ENCODE measurements at regions not wholly inside any gene's neighbourhood (a gene's known extent, or its start where the extent isn't known, plus 50 kb on each side); places are given as distances from the start of the nearest gene placed in this dataset.

DNA sequence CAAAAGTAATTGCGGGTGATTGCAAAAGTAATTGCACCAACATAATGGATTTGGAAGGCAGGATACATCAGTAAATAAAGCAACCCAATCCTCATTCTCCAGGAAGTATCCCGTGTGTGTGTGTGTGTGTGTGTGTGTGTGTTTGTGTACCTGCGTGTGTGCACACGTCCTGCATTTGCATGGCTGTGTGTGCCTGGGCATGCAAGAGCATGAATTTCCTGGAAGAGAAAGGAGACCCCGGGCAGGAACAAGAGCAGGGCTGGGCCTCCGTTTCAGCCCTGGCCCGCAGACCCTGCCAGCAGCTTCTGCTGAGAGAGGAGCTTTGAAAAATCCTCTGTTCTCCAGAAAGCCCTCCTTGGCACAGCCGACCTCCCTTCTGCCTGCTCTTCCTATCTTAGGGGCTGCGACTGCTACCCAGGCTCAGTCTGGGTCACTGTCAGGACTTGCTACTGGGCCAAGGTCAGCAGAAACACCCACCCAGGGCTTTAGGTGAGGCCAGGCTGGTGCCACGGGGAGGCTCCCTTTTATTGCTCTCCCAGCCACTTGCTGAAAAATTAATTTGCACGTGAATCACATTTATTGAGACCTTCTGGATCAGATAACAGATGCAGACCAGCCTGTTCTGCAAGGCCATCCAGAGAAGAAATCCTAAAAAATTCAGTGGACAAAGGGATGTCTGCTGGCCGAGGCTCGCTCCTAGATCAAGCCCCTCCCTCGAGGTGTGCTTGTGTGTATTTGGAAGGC, 258.3 kb downstream of the ZNF536 start:
- H3K4me1 ChIP-seq (ENCODE audit: control insufficient read depth in 1 of 2, insufficient read depth in 2 of 2, low read length in 2 of 2) = no peaks in the 10 kb centered on the region
- H3K4me3 ChIP-seq (ENCODE audit: low read depth in 1 of 2, low read length in 2 of 2) = no peak overlapping the region
- no peaks in the 10 kb centered on the region for H3K36me3 ChIP-seq (ENCODE audit: control insufficient read depth in 1 of 2, insufficient read depth in 2 of 2, low read length in 2 of 2)
- no peak overlapping the region for H3K27ac ChIP-seq (ENCODE audit: low read depth, low read length)
- no peak overlapping the region for H3K9ac ChIP-seq (ENCODE audit: low read depth in 1 of 2, low read length in 2 of 2)
- H3K9me3 ChIP-seq (ENCODE audit: control insufficient read depth in 1 of 2, low read length in 2 of 2) = no peaks in the 10 kb centered on the region
- no peaks in the 10 kb centered on the region for H3K27me3 ChIP-seq (ENCODE audit: control insufficient read depth in 1 of 2, insufficient read depth in 2 of 2, low read length in 2 of 2)

DNA sequence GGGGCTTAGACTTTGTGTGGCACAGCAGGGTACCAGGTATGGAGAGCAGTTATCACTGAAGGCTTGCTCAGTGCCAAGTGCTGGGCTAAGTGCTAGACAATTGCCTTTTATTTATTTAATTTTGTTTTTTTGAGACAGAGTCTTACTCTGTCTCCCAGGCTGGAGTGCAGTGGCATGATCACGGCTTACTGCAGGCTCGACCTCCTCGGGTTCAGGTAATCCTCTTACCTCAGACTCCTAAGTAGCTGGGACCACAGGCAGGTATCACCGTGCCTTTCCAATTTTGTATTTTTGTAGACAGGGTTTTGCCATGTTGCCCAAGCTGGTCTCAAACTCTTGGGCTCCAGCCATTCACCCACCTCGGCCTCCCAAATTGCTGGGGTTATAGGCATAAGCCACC, 256.9 kb downstream of the ZNF536 start:
- Histone ChIP-seq H3K27me3 (ENCODE audit: control insufficient read depth in 1 of 2, insufficient read depth in 2 of 2, low read length in 2 of 2) (no peaks in the 10 kb centered on the region), H3K27ac (ENCODE audit: low read depth, low read length) (no peak overlapping the region), H3K9me3 (ENCODE audit: control insufficient read depth in 1 of 2, low read length in 2 of 2) (peaks cover 0 to 4% of the 10 kb centered on the region in 2 donors), H3K9ac (ENCODE audit: low read depth in 1 of 2, low read length in 2 of 2) (no peak overlapping the region), H3K4me1 (ENCODE audit: control insufficient read depth in 1 of 2, insufficient read depth in 2 of 2, low read length in 2 of 2) (no peaks in the 10 kb centered on the region), H3K4me3 (ENCODE audit: low read depth in 1 of 2, low read length in 2 of 2) (no peak overlapping the region), H3K36me3 (ENCODE audit: control insufficient read depth in 1 of 2, insufficient read depth in 2 of 2, low read length in 2 of 2) (no peaks in the 10 kb centered on the region)

DNA sequence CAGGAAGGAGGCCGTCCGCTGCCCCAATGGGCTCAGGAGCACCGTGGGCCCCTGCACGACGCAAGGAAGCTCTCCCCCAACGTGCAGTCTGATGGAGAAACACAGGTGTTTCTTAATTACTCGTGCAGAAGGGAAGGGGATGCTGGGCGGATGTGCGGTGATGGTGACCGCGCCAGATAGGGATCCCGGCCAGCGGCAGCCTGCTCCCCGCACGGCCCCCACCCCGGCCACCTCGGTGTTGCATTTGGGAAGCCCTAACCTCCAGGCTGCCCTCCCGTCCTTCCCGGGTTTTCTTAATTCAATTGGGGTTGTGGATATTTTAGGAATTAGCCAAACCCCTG, 254.4 kb downstream of the ZNF536 start:
- no peak overlapping the region for H3K27ac ChIP-seq (ENCODE audit: low read depth, low read length)
- peaks cover 0 to 12% of the 10 kb centered on the region in 2 donors for H3K9me3 ChIP-seq (ENCODE audit: control insufficient read depth in 1 of 2, low read length in 2 of 2)
- H3K27me3 ChIP-seq (ENCODE audit: control insufficient read depth in 1 of 2, insufficient read depth in 2 of 2, low read length in 2 of 2) = no peaks in the 10 kb centered on the region
- H3K9ac ChIP-seq (ENCODE audit: low read depth in 1 of 2, low read length in 2 of 2) = no peak overlapping the region
- H3K4me3 ChIP-seq (ENCODE audit: low read depth in 1 of 2, low read length in 2 of 2) = no peak overlapping the region
- no peaks in the 10 kb centered on the region for H3K36me3 ChIP-seq (ENCODE audit: control insufficient read depth in 1 of 2, insufficient read depth in 2 of 2, low read length in 2 of 2)
- no peaks in the 10 kb centered on the region for H3K4me1 ChIP-seq (ENCODE audit: control insufficient read depth in 1 of 2, insufficient read depth in 2 of 2, low read length in 2 of 2)

DNA sequence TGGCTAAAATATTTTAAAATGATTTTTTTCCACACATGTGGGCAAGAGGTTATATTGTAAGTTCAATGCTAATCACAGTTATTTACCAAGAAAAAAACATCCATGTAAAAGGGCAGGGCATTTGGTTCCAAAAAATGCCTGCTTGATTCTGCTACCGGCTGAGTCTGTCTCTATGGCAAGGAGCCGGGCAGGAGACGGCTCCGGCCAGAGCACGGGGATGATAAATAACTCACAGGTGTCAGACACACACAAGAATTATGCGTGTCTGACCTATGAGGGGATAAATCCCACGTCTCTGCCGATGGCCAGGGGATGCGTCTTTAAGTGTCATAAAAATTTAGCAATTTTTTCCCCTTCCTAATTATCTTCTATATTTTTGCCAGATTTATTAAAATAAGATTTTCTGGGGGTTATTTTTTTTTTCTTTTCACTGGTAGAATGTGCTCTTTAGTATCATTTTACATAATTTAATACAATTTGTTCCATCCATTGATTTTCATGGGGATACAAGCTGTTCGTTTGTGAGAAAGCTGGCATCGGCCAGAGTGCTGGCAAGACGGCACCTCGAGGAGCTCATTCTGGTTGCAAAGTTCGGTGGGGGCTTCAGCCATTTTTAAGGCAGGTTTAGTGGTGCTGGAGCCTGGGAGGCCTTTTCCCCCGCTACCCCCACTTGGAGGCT, 253.9 kb downstream of the ZNF536 start:
- Histone ChIP-seq H3K4me1 (ENCODE audit: control insufficient read depth in 1 of 2, insufficient read depth in 2 of 2, low read length in 2 of 2) (no peaks in the 10 kb centered on the region), H3K27me3 (ENCODE audit: control insufficient read depth in 1 of 2, insufficient read depth in 2 of 2, low read length in 2 of 2) (no peaks in the 10 kb centered on the region), H3K27ac (ENCODE audit: low read depth, low read length) (no peak overlapping the region), H3K9me3 (ENCODE audit: control insufficient read depth in 1 of 2, low read length in 2 of 2) (peaks cover 0 to 12% of the 10 kb centered on the region in 2 donors), H3K9ac (ENCODE audit: low read depth in 1 of 2, low read length in 2 of 2) (no peak overlapping the region), H3K36me3 (ENCODE audit: control insufficient read depth in 1 of 2, insufficient read depth in 2 of 2, low read length in 2 of 2) (no peaks in the 10 kb centered on the region), H3K4me3 (ENCODE audit: low read depth in 1 of 2, low read length in 2 of 2) (no peak overlapping the region)

DNA sequence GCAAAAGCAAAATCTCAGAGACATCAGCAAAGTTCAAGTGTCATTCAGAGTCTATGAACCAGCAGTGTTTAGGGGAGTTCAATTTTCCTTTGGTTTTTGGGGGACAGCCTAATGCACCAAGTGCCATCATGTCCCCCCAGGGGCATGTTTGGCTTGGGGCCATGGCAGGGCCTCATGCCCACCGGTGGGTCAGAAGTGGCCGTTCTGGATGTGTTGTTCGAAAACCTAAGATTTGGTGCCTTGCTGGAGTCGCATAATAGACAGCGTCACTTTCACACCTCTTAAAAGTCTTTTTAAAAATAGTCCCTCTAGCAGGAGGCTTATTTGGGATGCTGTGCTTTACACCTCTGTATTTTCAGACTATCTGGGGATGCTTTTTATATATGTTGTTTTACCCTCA, 250.1 kb downstream of the ZNF536 start:
- no peaks in the 10 kb centered on the region for H3K4me1 ChIP-seq (ENCODE audit: control insufficient read depth in 1 of 2, insufficient read depth in 2 of 2, low read length in 2 of 2)
- no peak overlapping the region for H3K4me3 ChIP-seq (ENCODE audit: low read depth in 1 of 2, low read length in 2 of 2)

DNA sequence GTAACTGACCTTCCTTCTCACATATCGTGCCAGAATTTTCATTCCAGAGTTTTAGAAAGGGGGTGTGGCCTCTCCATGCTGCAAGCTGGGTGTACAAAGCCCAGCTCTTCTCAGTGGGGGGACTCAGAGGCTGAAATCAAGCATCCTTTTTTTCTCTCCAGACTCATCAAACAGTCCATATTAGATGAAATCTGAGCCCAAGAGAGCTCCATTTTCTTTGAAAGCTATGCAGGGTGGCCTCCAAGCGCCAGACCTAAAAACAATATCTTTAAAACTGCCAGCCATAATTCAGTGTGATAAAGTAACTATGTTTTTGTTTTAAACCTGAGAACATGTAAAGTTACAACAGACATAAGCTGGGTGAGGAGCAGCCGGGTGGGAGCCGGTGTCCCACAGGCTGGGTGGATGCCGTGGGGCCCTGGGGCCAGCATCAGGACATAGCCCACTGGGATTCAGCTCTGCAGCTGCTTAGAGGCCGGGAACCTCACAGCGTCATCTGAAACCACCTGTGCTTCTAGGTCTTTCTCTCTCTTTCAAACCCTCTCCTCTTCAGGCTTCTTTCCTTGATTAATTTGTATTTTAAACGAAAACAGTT, 249.2 kb downstream of the ZNF536 start:
- Histone ChIP-seq H3K9ac (ENCODE audit: low read depth in 1 of 2, low read length in 2 of 2) (no peak overlapping the region), H3K27ac (ENCODE audit: low read depth, low read length) (no peak overlapping the region), H3K9me3 (ENCODE audit: control insufficient read depth in 1 of 2, low read length in 2 of 2) (peaks cover 0 to 12% of the 10 kb centered on the region in 2 donors), H3K27me3 (ENCODE audit: control insufficient read depth in 1 of 2, insufficient read depth in 2 of 2, low read length in 2 of 2) (no peaks in the 10 kb centered on the region), H3K4me1 (ENCODE audit: control insufficient read depth in 1 of 2, insufficient read depth in 2 of 2, low read length in 2 of 2) (no peaks in the 10 kb centered on the region), H3K36me3 (ENCODE audit: control insufficient read depth in 1 of 2, insufficient read depth in 2 of 2, low read length in 2 of 2) (no peaks in the 10 kb centered on the region), H3K4me3 (ENCODE audit: low read depth in 1 of 2, low read length in 2 of 2) (no peak overlapping the region)

More for the DNA sequence above, 250.1 kb downstream of the ZNF536 start:
- Histone ChIP-seq H3K9ac (ENCODE audit: low read depth in 1 of 2, low read length in 2 of 2) (no peak overlapping the region), H3K9me3 (ENCODE audit: control insufficient read depth in 1 of 2, low read length in 2 of 2) (peaks cover 0 to 12% of the 10 kb centered on the region in 2 donors), H3K27me3 (ENCODE audit: control insufficient read depth in 1 of 2, insufficient read depth in 2 of 2, low read length in 2 of 2) (no peaks in the 10 kb centered on the region), H3K27ac (ENCODE audit: low read depth, low read length) (no peak overlapping the region), H3K36me3 (ENCODE audit: control insufficient read depth in 1 of 2, insufficient read depth in 2 of 2, low read length in 2 of 2) (no peaks in the 10 kb centered on the region)

DNA sequence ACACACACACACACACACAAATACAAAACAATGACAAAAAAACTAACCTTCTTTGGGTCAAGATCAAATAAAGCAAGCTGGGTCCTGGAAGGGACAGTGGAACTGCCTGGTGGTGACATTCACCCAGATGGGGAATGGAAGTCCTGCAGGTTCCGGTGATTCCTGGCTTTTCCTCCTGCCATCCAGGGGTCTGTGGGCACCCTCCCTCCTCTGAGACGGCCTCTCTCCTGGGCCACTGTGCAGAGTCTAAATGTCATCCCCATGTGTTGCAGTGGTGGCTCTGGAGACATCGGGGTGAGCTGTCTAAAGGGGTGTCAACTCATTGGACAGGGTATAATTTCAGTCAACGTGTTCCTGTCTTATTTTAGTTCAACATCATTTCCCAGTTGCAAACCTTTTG, 248.2 kb downstream of the ZNF536 start:
- Histone ChIP-seq H3K9ac (ENCODE audit: low read depth in 1 of 2, low read length in 2 of 2) (no peak overlapping the region), H3K9me3 (ENCODE audit: control insufficient read depth in 1 of 2, low read length in 2 of 2) (peaks cover 0 to 12% of the 10 kb centered on the region in 2 donors), H3K27me3 (ENCODE audit: control insufficient read depth in 1 of 2, insufficient read depth in 2 of 2, low read length in 2 of 2) (no peaks in the 10 kb centered on the region), H3K36me3 (ENCODE audit: control insufficient read depth in 1 of 2, insufficient read depth in 2 of 2, low read length in 2 of 2) (no peaks in the 10 kb centered on the region), H3K4me1 (ENCODE audit: control insufficient read depth in 1 of 2, insufficient read depth in 2 of 2, low read length in 2 of 2) (no peaks in the 10 kb centered on the region), H3K4me3 (ENCODE audit: low read depth in 1 of 2, low read length in 2 of 2) (no peak overlapping the region), H3K27ac (ENCODE audit: low read depth, low read length) (no peak overlapping the region)

DNA sequence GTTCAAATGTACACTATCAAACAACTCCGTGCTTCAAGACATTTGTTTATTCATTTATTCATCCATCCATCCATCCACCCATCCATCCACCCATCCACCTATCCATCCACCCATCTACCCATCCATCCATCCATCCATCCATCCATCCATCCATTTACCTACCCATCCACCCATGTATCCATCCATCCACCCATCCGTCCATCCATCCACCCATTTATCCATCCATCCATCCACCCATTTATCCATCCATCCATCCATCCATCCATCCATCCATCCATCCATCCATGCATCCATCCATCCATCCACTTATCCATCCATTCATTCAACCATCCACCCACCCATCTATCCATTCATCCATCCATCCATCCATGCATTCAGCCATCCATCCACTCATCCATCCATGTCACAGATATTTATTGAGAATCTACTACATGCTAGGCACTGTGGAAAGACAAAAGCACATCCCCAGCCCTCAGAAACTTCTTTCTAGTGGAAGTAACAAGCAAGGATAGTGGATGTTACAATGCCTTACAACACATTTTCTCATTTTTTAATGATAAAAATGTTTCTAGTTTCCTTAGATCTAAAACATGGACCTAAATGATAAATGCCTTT, 237.6 kb downstream of the ZNF536 start:
- H3K9me3 ChIP-seq (ENCODE audit: control insufficient read depth in 1 of 2, low read length in 2 of 2) = no peaks in the 10 kb centered on the region
- H3K4me3 ChIP-seq (ENCODE audit: low read depth in 1 of 2, low read length in 2 of 2) = no peak overlapping the region
- H3K27me3 ChIP-seq (ENCODE audit: control insufficient read depth in 1 of 2, insufficient read depth in 2 of 2, low read length in 2 of 2) = no peaks in the 10 kb centered on the region
- no peaks in the 10 kb centered on the region for H3K4me1 ChIP-seq (ENCODE audit: control insufficient read depth in 1 of 2, insufficient read depth in 2 of 2, low read length in 2 of 2)
- H3K27ac ChIP-seq (ENCODE audit: low read depth, low read length) = no peak overlapping the region
- no peaks in the 10 kb centered on the region for H3K36me3 ChIP-seq (ENCODE audit: control insufficient read depth in 1 of 2, insufficient read depth in 2 of 2, low read length in 2 of 2)
- no peak overlapping the region for H3K9ac ChIP-seq (ENCODE audit: low read depth in 1 of 2, low read length in 2 of 2)

DNA sequence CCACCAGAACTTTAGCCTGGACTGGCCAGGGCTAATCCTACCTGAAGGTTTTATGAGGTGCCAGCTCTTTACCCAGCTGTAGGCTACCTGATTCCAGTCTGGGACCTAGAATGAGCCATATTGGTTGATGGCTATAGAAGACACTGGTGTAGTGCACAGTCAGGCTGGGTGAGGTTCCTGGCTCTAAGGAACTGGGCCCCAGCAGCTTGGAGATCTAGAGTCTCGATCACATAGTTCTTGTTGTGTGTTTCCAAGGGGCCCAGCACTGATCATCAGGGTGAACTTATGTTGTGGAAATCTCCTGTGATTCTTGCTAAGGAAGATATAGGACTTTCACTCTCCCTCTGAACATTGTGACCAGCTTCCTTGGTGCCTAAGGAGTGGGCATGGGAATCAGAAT, 236.3 kb downstream of the ZNF536 start:
- no peak overlapping the region for H3K27ac ChIP-seq (ENCODE audit: low read depth, low read length)
- H3K4me3 ChIP-seq (ENCODE audit: low read depth in 1 of 2, low read length in 2 of 2) = no peak overlapping the region
- no peaks in the 10 kb centered on the region for H3K27me3 ChIP-seq (ENCODE audit: control insufficient read depth in 1 of 2, insufficient read depth in 2 of 2, low read length in 2 of 2)
- H3K9me3 ChIP-seq (ENCODE audit: control insufficient read depth in 1 of 2, low read length in 2 of 2) = no peaks in the 10 kb centered on the region
- no peaks in the 10 kb centered on the region for H3K36me3 ChIP-seq (ENCODE audit: control insufficient read depth in 1 of 2, insufficient read depth in 2 of 2, low read length in 2 of 2)
- H3K9ac ChIP-seq (ENCODE audit: low read depth in 1 of 2, low read length in 2 of 2) = no peak overlapping the region
- no peaks in the 10 kb centered on the region for H3K4me1 ChIP-seq (ENCODE audit: control insufficient read depth in 1 of 2, insufficient read depth in 2 of 2, low read length in 2 of 2)
